H9 (cell line): ENCODE measurements at regions not wholly inside any gene's neighbourhood (a gene's known extent, or its start where the extent isn't known, plus 50 kb on each side); places are given as distances from the start of the nearest gene placed in this dataset.

ENCODE experiments used
- DNase-seq: peaks from one replicate; pipeline ENCODE4 v3.0.0-alpha.2; 2017
- H2AFZ ChIP-seq: one replicate; pipeline ENCODE4 v1.6.1; 2013; ENCODE audit warnings: mild to moderate bottlenecking, low read length, control low read depth, moderate library complexity
- H2AK5ac ChIP-seq: 2 replicates; pipeline ENCODE4 v1.6.1; 2013; ENCODE audit warnings: low read length, control low read depth, mixed read lengths; ENCODE audit not compliant: insufficient read length
- H2BK120ac ChIP-seq: one replicate; pipeline ENCODE4 v1.6.1; 2013; ENCODE audit warnings: low read depth, mild to moderate bottlenecking, low read length, control low read depth, inconsistent platforms; ENCODE audit not compliant: poor library complexity, severe bottlenecking
- H2BK12ac ChIP-seq: 2 replicates; pipeline ENCODE4 v1.6.1; 2013; ENCODE audit warnings: low read length, control low read depth, mixed read lengths, low read depth; ENCODE audit not compliant: insufficient read length
- H2BK15ac ChIP-seq: 2 replicates; pipeline ENCODE4 v1.6.1; 2013; ENCODE audit warnings: low read depth, low read length, control low read depth
- H2BK20ac ChIP-seq: one replicate; pipeline ENCODE4 v1.6.1; 2013; ENCODE audit warnings: low read depth, mild to moderate bottlenecking, low read length, control low read depth, inconsistent platforms; ENCODE audit not compliant: poor library complexity, severe bottlenecking
- H2BK5ac ChIP-seq: 2 replicates; pipeline ENCODE4 v1.6.1; 2013; ENCODE audit warnings: low read length, control low read depth, mixed read lengths; ENCODE audit not compliant: insufficient read length
- H3K14ac ChIP-seq: 2 replicates; pipeline ENCODE4 v1.6.1; 2013; ENCODE audit warnings: low read length, control low read depth; ENCODE audit not compliant: insufficient read depth
- H3K18ac ChIP-seq: 2 replicates; pipeline ENCODE4 v1.6.1; 2013; ENCODE audit warnings: low read depth, mild to moderate bottlenecking, mixed read lengths, low read length, control low read depth; ENCODE audit not compliant: insufficient read length
- H3K23ac ChIP-seq: 2 replicates; pipeline ENCODE4 v1.6.1; 2013; ENCODE audit warnings: low read length, control low read depth, mixed read lengths, low read depth; ENCODE audit not compliant: insufficient read length
- H3K23me2 ChIP-seq: 2 replicates; pipeline ENCODE4 v1.6.1; 2013; ENCODE audit warnings: low read depth, mild to moderate bottlenecking, mixed read lengths, low read length, control low read depth; ENCODE audit not compliant: insufficient read length, poor library complexity, severe bottlenecking
- H3K27ac ChIP-seq: 2 replicates; pipeline ENCODE4 v1.5.1; 2013; ENCODE audit warnings: low read length, control low read depth, mixed read lengths, low read depth; ENCODE audit not compliant: insufficient read length
- H3K27me3 ChIP-seq: 2 replicates; pipeline ENCODE4 v1.6.1; 2013; ENCODE audit warnings: low read length, control low read depth, inconsistent platforms; ENCODE audit not compliant: insufficient read depth
- H3K4ac ChIP-seq: 2 replicates; pipeline ENCODE4 v1.6.1; 2013; ENCODE audit warnings: low read depth, mild to moderate bottlenecking, control low read depth, inconsistent platforms, low read length, moderate library complexity
- H3K4me1 ChIP-seq: 2 replicates; pipeline ENCODE4 v1.6.1; 2013; ENCODE audit warnings: low read length, control low read depth, inconsistent platforms; ENCODE audit not compliant: insufficient read depth
- H3K4me2 ChIP-seq: 2 replicates; pipeline ENCODE4 v1.6.1; 2013; ENCODE audit warnings: low read length, control low read depth, mixed read lengths; ENCODE audit not compliant: insufficient read length, insufficient read depth
- H3K56ac ChIP-seq: 2 replicates; pipeline ENCODE4 v1.6.1; 2013; ENCODE audit warnings: low read depth, mild to moderate bottlenecking, mixed read lengths, low read length, control low read depth; ENCODE audit not compliant: insufficient read length
- H3K79me1 ChIP-seq: 2 replicates; pipeline ENCODE4 v1.6.1; 2013; ENCODE audit warnings: low read depth, mild to moderate bottlenecking, moderate library complexity, low read length, control low read depth, inconsistent platforms; ENCODE audit not compliant: insufficient read depth, poor library complexity, severe bottlenecking
- H3K79me2 ChIP-seq: 2 replicates; pipeline ENCODE4 v1.6.1; 2013; ENCODE audit warnings: low read length, control low read depth, inconsistent platforms; ENCODE audit not compliant: insufficient read depth
- H3K9ac ChIP-seq: 2 replicates; pipeline ENCODE4 v1.6.1; 2013; ENCODE audit warnings: low read length, control low read depth, mixed read lengths; ENCODE audit not compliant: insufficient read length; ENCODE audit errors: extremely low read depth
- H3K9me3 ChIP-seq: one replicate; pipeline ENCODE4 v1.6.1; 2013; ENCODE audit warnings: low read depth, low read length, inconsistent platforms; ENCODE audit not compliant: control insufficient read depth
- H3T11ph ChIP-seq: one replicate; pipeline ENCODE4 v1.6.1; 2013; ENCODE audit warnings: mild to moderate bottlenecking, low read length, control low read depth, inconsistent platforms
- H4K20me1 ChIP-seq: one replicate; pipeline ENCODE4 v1.6.1; 2013; ENCODE audit not compliant: control insufficient read depth, insufficient read length, insufficient read depth
- H4K5ac ChIP-seq: 2 replicates; pipeline ENCODE4 v1.6.1; 2013; ENCODE audit warnings: low read depth, mild to moderate bottlenecking, mixed read lengths, low read length, control low read depth; ENCODE audit not compliant: insufficient read length
- H4K8ac ChIP-seq: replicated peaks from 2 replicates; pipeline ENCODE4 v1.6.1; 2013; ENCODE audit warnings: low read length, control low read depth, mixed read lengths, low read depth; ENCODE audit not compliant: insufficient read length
- H4K91ac ChIP-seq: 2 replicates; pipeline ENCODE4 v1.6.1; 2013; ENCODE audit warnings: low read depth, mild to moderate bottlenecking, moderate library complexity, mixed read lengths, low read length, control low read depth; ENCODE audit not compliant: insufficient read length
- H3K27ac Mint-ChIP-seq, 3 experiments: 2 replicates in 2 of 3; 3 replicates in 1 of 3; pipeline ENCODE4 v1.8.0; 2020 to 2021; ENCODE audit warnings: mixed read lengths in 3 of 3, mild to moderate bottlenecking in 1 of 3, moderate library complexity in 1 of 3
- H3K27me3 Mint-ChIP-seq: 2 replicates; pipeline ENCODE4 v1.8.0; 2021; ENCODE audit warnings: low read depth, mild to moderate bottlenecking, moderate library complexity, mixed read lengths
- H3K36me3 Mint-ChIP-seq, 3 experiments: 2 replicates in 2 of 3; 3 replicates in 1 of 3; pipeline ENCODE4 v1.8.0; 2020 to 2021; ENCODE audit warnings: low read depth in 3 of 3, mixed read lengths in 3 of 3; ENCODE audit not compliant: insufficient read depth in 1 of 3
- H3K4me1 Mint-ChIP-seq, 2 experiments: 2 replicates each; pipeline ENCODE4 v1.8.0; 2020; ENCODE audit warnings: mixed read lengths in 2 of 2
- H3K4me3 Mint-ChIP-seq, 2 experiments: 2 replicates in 1 of 2; 3 replicates in 1 of 2; pipeline ENCODE4 v1.8.0; 2020 to 2021; ENCODE audit warnings: mild to moderate bottlenecking in 2 of 2, mixed read lengths in 2 of 2, moderate library complexity in 1 of 2
- H3K9me3 Mint-ChIP-seq, 2 experiments: 2 replicates in 1 of 2; 3 replicates in 1 of 2; pipeline ENCODE4 v1.8.0; 2020; ENCODE audit warnings: mild to moderate bottlenecking in 2 of 2, mixed read lengths in 2 of 2, moderate library complexity in 1 of 2
- WGBS: extraction: QIAGEN DNeasy Blood & Tissue Kit; methylation state at CpG from one replicate; pipeline ENCODE4 v1.1.7; 2013; ENCODE audit warnings: missing lambda C conversion rate, low lambda C conversion rate, mixed read lengths; ENCODE audit not compliant: insufficient read length; ENCODE audit errors: extremely low coverage; 5-methylcytosine and 5-hydroxymethylcytosine counted together
- TF ChIP-seq, protein P1 (sequence below): fragments of 200-600 bp; sonication (generic); conservative IDR thresholded peaks from 3 replicates; pipeline ENCODE4 v1.8.0; 2021; ENCODE audit warnings: antibody characterized with exemption, mild to moderate bottlenecking

DNA sequence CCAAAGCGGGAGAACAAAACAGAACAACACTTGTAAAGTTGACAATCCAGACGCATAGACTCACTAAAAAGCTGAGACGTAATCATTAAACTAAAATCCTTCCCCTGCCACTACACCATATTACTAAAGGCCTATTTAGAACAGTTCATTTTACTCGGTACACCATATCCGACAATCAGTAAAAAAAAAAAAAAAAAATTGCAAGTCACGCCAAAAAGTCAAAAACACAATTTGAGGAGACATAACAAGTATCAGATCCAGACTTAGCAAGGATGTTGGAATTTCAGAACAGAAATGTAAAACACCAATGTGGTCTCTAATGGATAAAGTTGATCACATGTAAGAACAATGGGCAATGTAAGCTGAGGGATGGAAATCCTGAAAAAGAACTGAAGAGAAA lies 1899.4 kb downstream of the STIM2 start:
- H3K36me3 Mint-ChIP-seq, result peaks cover 0 to under 1% (median 0%) of the 10 kb centered on the region in 3 experiments; a peak in 1 of 7 replicates

More for the DNA sequence above, 1899.4 kb downstream of the STIM2 start:
- no peaks in the 10 kb centered on the region for H4K20me1 ChIP-seq
- no peak overlapping the region for H3K18ac ChIP-seq
- H3K23ac ChIP-seq, result no peak overlapping the region
- H3K4me3 Mint-ChIP-seq, result no peak overlapping the region
- H2BK15ac ChIP-seq, result no peak overlapping the region
- H3K27ac ChIP-seq, result no peak overlapping the region
- H3K27ac Mint-ChIP-seq, result no peak overlapping the region
- no peak overlapping the region for H4K5ac ChIP-seq
- H2BK5ac ChIP-seq, result no peak overlapping the region
- no peak overlapping the region for H2BK20ac ChIP-seq
- no peak overlapping the region for H3K56ac ChIP-seq
- no peaks in the 10 kb centered on the region for H3K79me1 ChIP-seq
- no peak overlapping the region for H3K14ac ChIP-seq
- no CpG with 5 or more reads among the region's 6 CpGs for WGBS
- no peak overlapping the region for H3K4me2 ChIP-seq
- H2BK12ac ChIP-seq, result no peak overlapping the region
- H3K4ac ChIP-seq, result no peak overlapping the region
- H2BK120ac ChIP-seq, result no peak overlapping the region
- H3K4me1 Mint-ChIP-seq, result peaks cover 7 to 8% of the 10 kb centered on the region in 2 experiments
- no peak overlapping the region for H2AFZ ChIP-seq
- H3K23me2 ChIP-seq, result no peaks in the 10 kb centered on the region
- no peak overlapping the region for H3K9ac ChIP-seq
- H3K4me1 ChIP-seq, result no peaks in the 10 kb centered on the region
- no peaks in the 10 kb centered on the region for H3K27me3 Mint-ChIP-seq
- H3K9me3 ChIP-seq, result no peaks in the 10 kb centered on the region
- H2AK5ac ChIP-seq, result no peak overlapping the region
- H4K91ac ChIP-seq, result no peak overlapping the region
- no peak for DNase-seq
- no peak overlapping the region for H3T11ph ChIP-seq
- TF ChIP-seq, protein P1, sequence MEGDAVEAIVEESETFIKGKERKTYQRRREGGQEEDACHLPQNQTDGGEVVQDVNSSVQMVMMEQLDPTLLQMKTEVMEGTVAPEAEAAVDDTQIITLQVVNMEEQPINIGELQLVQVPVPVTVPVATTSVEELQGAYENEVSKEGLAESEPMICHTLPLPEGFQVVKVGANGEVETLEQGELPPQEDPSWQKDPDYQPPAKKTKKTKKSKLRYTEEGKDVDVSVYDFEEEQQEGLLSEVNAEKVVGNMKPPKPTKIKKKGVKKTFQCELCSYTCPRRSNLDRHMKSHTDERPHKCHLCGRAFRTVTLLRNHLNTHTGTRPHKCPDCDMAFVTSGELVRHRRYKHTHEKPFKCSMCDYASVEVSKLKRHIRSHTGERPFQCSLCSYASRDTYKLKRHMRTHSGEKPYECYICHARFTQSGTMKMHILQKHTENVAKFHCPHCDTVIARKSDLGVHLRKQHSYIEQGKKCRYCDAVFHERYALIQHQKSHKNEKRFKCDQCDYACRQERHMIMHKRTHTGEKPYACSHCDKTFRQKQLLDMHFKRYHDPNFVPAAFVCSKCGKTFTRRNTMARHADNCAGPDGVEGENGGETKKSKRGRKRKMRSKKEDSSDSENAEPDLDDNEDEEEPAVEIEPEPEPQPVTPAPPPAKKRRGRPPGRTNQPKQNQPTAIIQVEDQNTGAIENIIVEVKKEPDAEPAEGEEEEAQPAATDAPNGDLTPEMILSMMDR, result no peak
- no peaks in the 10 kb centered on the region; a peak in 1 of 5 replicates for H3K9me3 Mint-ChIP-seq
- no peak overlapping the region for H4K8ac ChIP-seq
- H3K27me3 ChIP-seq, result no peaks in the 10 kb centered on the region
- no peaks in the 10 kb centered on the region for H3K79me2 ChIP-seq
